HL-60 (cell line): ENCODE measurements at regions not wholly inside any gene's neighbourhood (a gene's known extent, or its start where the extent isn't known, plus 50 kb on each side); places are given as distances from the start of the nearest gene placed in this dataset.

Experiments used
- DNase-seq, 2 experiments: peaks; one replicate each; pipeline ENCODE4 v3.0.0-alpha.2; 2010 to 2020; ENCODE audit warnings: low read depth in 1 of 2, low spot score in 1 of 2
- H3K27ac ChIP-seq: fragments of 250-450 bp; sonication (Bioruptor Pico); replicated peaks from 2 replicates; pipeline ENCODE4 v1.5.1; 2020; ENCODE audit warnings: mild to moderate bottlenecking, moderate library complexity
- H3K27me3 ChIP-seq: fragments of 250-450 bp; sonication (Bioruptor Pico); 2 replicates; pipeline ENCODE4 v1.5.1; 2021; ENCODE audit warnings: mild to moderate bottlenecking, moderate library complexity; ENCODE audit not compliant: insufficient read depth, poor library complexity, severe bottlenecking
- H3K4me3 ChIP-seq: replicated peaks from 2 replicates; pipeline ENCODE4 v1.5.1; 2011; ENCODE audit warnings: mild to moderate bottlenecking, control low read depth, low read length; ENCODE audit not compliant: insufficient read depth
- GABPA ChIP-seq: IDR thresholded peaks from 2 replicates; pipeline ENCODE4 v1.6.1; 2012; ENCODE audit warnings: low read depth
- POLR2AphosphoS5 ChIP-seq: IDR thresholded peaks from 2 replicates; pipeline ENCODE4 v1.6.1; 2012; ENCODE audit warnings: low read depth
- SPI1 ChIP-seq: IDR thresholded peaks from 2 replicates; pipeline ENCODE4 v1.6.1; 2012; ENCODE audit warnings: low read depth, mild to moderate bottlenecking, borderline replicate concordance
- TF ChIP-seq, protein P1 (sequence below): IDR thresholded peaks from one replicate; pipeline ENCODE4 v1.5.1; 2011; ENCODE audit warnings: low read length, control low read depth, inconsistent platforms; ENCODE audit not compliant: insufficient read depth
- TF ChIP-seq, protein P2 (sequence below): IDR thresholded peaks from 2 replicates; pipeline ENCODE4 v1.6.1; 2012; ENCODE audit warnings: low read depth; ENCODE audit not compliant: insufficient replicate concordance

DNA sequence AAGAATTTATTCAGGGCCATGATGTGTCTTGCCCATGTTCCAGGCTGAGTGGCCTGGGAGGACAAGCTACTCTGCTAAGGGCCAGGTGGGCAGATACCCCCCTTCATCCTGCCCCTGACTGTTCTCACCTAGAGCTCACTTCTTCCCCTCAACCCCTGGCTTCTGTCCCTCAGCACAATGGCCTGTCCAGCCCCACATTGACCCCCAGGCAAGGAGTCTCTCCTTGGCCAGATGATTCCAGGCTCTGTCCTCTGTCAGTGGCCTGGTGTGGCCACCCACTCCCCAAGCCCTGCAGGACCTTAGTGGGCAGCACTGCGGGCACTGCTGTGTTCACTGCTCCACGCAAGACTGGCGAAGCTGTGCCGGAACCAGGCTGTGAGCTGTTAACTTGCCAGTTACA, 460.0 kb downstream of the MATN1 start:
- H3K4me3 ChIP-seq: no peak overlapping the region
- H3K27me3 ChIP-seq: peaks cover 9% of the 10 kb centered on the region
- TF ChIP-seq SPI1 (no peak), GABPA (no peak), POLR2AphosphoS5 (no peak)
- TF ChIP-seq, protein P1, sequence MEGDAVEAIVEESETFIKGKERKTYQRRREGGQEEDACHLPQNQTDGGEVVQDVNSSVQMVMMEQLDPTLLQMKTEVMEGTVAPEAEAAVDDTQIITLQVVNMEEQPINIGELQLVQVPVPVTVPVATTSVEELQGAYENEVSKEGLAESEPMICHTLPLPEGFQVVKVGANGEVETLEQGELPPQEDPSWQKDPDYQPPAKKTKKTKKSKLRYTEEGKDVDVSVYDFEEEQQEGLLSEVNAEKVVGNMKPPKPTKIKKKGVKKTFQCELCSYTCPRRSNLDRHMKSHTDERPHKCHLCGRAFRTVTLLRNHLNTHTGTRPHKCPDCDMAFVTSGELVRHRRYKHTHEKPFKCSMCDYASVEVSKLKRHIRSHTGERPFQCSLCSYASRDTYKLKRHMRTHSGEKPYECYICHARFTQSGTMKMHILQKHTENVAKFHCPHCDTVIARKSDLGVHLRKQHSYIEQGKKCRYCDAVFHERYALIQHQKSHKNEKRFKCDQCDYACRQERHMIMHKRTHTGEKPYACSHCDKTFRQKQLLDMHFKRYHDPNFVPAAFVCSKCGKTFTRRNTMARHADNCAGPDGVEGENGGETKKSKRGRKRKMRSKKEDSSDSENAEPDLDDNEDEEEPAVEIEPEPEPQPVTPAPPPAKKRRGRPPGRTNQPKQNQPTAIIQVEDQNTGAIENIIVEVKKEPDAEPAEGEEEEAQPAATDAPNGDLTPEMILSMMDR: no peak
- TF ChIP-seq, protein P2, sequence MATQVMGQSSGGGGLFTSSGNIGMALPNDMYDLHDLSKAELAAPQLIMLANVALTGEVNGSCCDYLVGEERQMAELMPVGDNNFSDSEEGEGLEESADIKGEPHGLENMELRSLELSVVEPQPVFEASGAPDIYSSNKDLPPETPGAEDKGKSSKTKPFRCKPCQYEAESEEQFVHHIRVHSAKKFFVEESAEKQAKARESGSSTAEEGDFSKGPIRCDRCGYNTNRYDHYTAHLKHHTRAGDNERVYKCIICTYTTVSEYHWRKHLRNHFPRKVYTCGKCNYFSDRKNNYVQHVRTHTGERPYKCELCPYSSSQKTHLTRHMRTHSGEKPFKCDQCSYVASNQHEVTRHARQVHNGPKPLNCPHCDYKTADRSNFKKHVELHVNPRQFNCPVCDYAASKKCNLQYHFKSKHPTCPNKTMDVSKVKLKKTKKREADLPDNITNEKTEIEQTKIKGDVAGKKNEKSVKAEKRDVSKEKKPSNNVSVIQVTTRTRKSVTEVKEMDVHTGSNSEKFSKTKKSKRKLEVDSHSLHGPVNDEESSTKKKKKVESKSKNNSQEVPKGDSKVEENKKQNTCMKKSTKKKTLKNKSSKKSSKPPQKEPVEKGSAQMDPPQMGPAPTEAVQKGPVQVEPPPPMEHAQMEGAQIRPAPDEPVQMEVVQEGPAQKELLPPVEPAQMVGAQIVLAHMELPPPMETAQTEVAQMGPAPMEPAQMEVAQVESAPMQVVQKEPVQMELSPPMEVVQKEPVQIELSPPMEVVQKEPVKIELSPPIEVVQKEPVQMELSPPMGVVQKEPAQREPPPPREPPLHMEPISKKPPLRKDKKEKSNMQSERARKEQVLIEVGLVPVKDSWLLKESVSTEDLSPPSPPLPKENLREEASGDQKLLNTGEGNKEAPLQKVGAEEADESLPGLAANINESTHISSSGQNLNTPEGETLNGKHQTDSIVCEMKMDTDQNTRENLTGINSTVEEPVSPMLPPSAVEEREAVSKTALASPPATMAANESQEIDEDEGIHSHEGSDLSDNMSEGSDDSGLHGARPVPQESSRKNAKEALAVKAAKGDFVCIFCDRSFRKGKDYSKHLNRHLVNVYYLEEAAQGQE: no peak
- H3K27ac ChIP-seq: no peak overlapping the region
- DNase-seq: no peak

DNA sequence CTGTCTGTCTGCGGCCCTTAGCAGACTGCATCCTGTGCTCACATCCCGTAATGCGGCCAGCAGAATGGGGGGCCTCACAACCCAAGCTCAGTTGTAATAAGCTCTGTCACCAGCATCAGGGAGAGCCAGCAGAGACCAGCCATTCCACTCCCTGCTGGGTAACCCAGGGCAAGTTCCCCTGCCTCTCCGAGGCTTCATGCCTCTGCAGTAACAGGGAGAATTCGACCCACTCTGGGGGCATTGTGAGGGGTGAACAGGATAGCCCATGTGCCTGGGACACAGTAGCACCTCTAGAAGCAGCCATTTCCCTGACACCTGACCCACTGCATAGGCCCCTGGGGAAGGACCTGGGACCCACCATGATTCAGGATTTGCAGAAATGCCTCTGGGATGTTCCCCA, 461.2 kb downstream of the MATN1 start:
- H3K27me3 ChIP-seq: peaks cover 9% of the 10 kb centered on the region
- no peak for DNase-seq
- H3K27ac ChIP-seq: no peak overlapping the region
- no peak overlapping the region for H3K4me3 ChIP-seq
- TF ChIP-seq, protein P1: no peak
- TF ChIP-seq POLR2AphosphoS5: no peak
- no peak for TF ChIP-seq SPI1
- TF ChIP-seq, protein P2: no peak
- TF ChIP-seq GABPA: no peak

DNA sequence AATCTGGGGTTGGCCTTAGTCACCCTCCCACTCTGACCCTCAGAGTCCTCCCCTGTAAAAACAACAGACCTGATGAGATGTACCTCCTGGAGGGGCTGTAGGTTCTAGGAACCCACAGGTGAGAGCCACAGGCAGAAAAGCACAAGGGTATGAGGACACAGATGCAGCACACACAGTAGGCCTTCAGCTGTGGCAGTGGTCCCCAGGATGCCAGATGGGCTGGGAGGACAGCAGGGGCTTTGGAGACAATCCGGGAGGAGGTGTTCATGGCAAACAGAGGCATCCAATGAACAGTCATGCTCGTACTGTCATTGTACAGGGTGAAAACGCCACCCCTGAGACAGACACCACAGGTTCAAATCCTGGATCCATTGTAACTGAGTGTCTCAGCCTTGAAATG, 463.1 kb downstream of the MATN1 start:
- Histone ChIP-seq H3K27me3 (peaks cover 9% of the 10 kb centered on the region), H3K4me3 (no peak overlapping the region), H3K27ac (no peak overlapping the region)
- no peak for DNase-seq
- TF ChIP-seq, protein P1: no peak
- TF ChIP-seq SPI1 (no peak), POLR2AphosphoS5 (no peak), GABPA (no peak)
- TF ChIP-seq, protein P2: no peak
